CD4-positive, alpha-beta T cell (primary cell): ENCODE measurements at regions not wholly inside any gene's neighbourhood (a gene's known extent, or its start where the extent isn't known, plus 50 kb on each side); places are given as distances from the start of the nearest gene placed in this dataset.

ENCODE experiments used
- ATAC-seq: fragments of 200-7000 bp; cut with Tn5 transposase; one replicate; pipeline ENCODE4 v1.10.0; 2022; ENCODE audit warnings: mild to moderate bottlenecking; ENCODE audit not compliant: poor library complexity
- CTCF ChIA-PET: fragments of 350-600 bp; sonication (Branson Sonifier 250); formaldehyde crosslinking; loops from one replicate; lab custom pipeline; 2021; ENCODE audit warnings: antibody characterized with exemption, inconsistent platforms; lab: Charles Lee
- POLR2A ChIA-PET: fragments of 350-600 bp; sonication (Branson Sonifier 250); formaldehyde crosslinking; loops from one replicate; lab custom pipeline; 2021; ENCODE audit warnings: antibody characterized with exemption, inconsistent platforms; lab: Charles Lee
- DNase-seq, 14 experiments: peaks; one replicate each; pipeline ENCODE4 v3.0.0-alpha.2; 2013 to 2020; ENCODE audit warnings: mixed read lengths in 2 of 14
- H3K27ac ChIP-seq, 2 donors: one replicate each; pipeline versions ENCODE4 v1.5.1 to v1.7.0; 2013; ENCODE audit warnings: low read length in 2 of 2, low read depth in 1 of 2, mild to moderate bottlenecking in 1 of 2
- H3K27me3 ChIP-seq, 2 experiments: 1 replicate in 1 of 2; 2 replicates in 1 of 2; pipeline versions ENCODE4 v1.6.1 to v1.7.0; 2013; ENCODE audit warnings: low read length in 2 of 2, control low read depth in 1 of 2, mild to moderate bottlenecking in 1 of 2, moderate library complexity in 1 of 2; ENCODE audit not compliant: insufficient read depth in 2 of 2, control insufficient read depth in 1 of 2
- H3K36me3 ChIP-seq: one replicate; pipeline ENCODE4 v1.6.1; 2013; ENCODE audit warnings: low read length, control low read depth; ENCODE audit not compliant: insufficient read depth
- H3K4me1 ChIP-seq: one replicate; pipeline ENCODE4 v1.6.1; 2013; ENCODE audit warnings: low read length, control low read depth; ENCODE audit not compliant: insufficient read depth
- H3K4me3 ChIP-seq: one replicate; pipeline ENCODE4 v1.5.1; 2013; ENCODE audit warnings: mild to moderate bottlenecking, low read length, moderate library complexity
- H3K9me3 ChIP-seq, 2 experiments: 1 replicate in 1 of 2; 2 replicates in 1 of 2; pipeline versions ENCODE4 v1.6.1 to v1.7.0; 2013; ENCODE audit warnings: low read length in 2 of 2, mild to moderate bottlenecking in 2 of 2, control low read depth in 1 of 2, moderate library complexity in 1 of 2; ENCODE audit not compliant: control insufficient read depth in 1 of 2, insufficient read depth in 1 of 2
- H3K27ac Mint-ChIP-seq: one replicate; pipeline ENCODE4 v1.8.0; 2020; ENCODE audit warnings: mixed read lengths
- H3K27me3 Mint-ChIP-seq: one replicate; pipeline ENCODE4 v1.8.0; 2021; ENCODE audit warnings: mixed read lengths
- H3K36me3 Mint-ChIP-seq: one replicate; pipeline ENCODE4 v1.8.0; 2021; ENCODE audit warnings: low read depth, mixed read lengths
- H3K4me1 Mint-ChIP-seq: one replicate; pipeline ENCODE4 v1.8.0; 2021; ENCODE audit warnings: low read depth, mixed read lengths
- H3K4me3 Mint-ChIP-seq: one replicate; pipeline ENCODE4 v1.8.0; 2020; ENCODE audit warnings: mild to moderate bottlenecking, mixed read lengths
- H3K9me3 Mint-ChIP-seq: one replicate; pipeline ENCODE4 v1.8.0; 2020; ENCODE audit warnings: mixed read lengths
- intact Hi-C, 2 experiments: fragments of 100-400 bp; cut with DNase I in 1 of 2; cut with micrococcal nuclease in 1 of 2; formaldehyde crosslinking; loops; one replicate each; pipeline versions ENCODE4 v1.15.1 to v1.9.0; 2023 to 2025; cut with DNase I, micrococcal nuclease
- TF ChIP-seq, protein P1 (sequence below): fragments of 200-600 bp; IDR thresholded peaks from one replicate; pipeline ENCODE4 v1.8.0; 2022; ENCODE audit warnings: antibody characterized with exemption, mild to moderate bottlenecking

DNA sequence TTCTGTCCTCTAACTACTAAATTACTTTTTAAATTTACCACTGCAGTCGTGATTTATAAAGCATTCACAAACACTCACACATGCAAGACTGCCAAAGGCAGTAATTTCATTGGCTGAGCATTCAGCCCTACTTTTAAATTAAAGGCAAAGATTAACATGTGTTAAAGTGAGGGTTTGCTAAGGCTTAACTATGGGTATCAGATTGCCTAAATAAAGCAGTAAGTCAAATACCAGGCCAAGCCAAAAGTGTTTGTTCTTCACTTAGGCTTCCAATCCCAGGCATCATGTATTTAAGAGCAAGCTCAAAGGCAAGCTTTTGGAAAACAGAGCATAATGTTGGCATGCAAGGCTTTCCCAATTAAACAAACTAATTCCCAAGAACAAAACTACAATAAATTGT, 187.3 kb downstream of the SUCNR1 start:
- no peak overlapping the region for H3K27ac Mint-ChIP-seq
- H3K27ac ChIP-seq = no peak overlapping the region

DNA sequence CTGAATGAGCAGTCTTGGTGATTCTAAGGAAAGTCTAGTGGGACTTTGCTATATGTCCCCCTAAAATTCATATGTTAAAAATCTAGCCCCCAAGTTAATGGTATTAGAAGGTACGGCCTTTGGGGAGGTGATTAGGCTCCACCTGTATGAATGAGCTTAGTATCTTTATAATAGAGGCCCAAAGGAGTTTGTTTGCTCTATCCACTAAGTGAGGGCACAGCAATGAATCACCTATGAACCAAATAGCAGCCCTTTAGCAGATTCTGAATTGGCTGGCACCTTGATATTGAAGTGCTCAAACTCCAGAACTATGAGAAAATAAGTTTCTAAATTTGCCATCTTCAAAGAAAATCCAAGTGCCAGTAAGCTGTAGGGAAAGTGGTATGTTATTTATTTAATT, 187.9 kb downstream of the SUCNR1 start:
- ChIA-PET CTCF (no interaction called here), POLR2A (no interaction called here)
- TF ChIP-seq, protein P1, sequence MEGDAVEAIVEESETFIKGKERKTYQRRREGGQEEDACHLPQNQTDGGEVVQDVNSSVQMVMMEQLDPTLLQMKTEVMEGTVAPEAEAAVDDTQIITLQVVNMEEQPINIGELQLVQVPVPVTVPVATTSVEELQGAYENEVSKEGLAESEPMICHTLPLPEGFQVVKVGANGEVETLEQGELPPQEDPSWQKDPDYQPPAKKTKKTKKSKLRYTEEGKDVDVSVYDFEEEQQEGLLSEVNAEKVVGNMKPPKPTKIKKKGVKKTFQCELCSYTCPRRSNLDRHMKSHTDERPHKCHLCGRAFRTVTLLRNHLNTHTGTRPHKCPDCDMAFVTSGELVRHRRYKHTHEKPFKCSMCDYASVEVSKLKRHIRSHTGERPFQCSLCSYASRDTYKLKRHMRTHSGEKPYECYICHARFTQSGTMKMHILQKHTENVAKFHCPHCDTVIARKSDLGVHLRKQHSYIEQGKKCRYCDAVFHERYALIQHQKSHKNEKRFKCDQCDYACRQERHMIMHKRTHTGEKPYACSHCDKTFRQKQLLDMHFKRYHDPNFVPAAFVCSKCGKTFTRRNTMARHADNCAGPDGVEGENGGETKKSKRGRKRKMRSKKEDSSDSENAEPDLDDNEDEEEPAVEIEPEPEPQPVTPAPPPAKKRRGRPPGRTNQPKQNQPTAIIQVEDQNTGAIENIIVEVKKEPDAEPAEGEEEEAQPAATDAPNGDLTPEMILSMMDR = no peak
- H3K27ac ChIP-seq = no peak overlapping the region
- no peaks in the 10 kb centered on the region for H3K36me3 ChIP-seq
- ATAC-seq = no peak
- H3K4me1 ChIP-seq = no peaks in the 10 kb centered on the region
- no peaks in the 10 kb centered on the region for H3K9me3 ChIP-seq
- no peak overlapping the region for H3K4me3 Mint-ChIP-seq
- no peaks in the 10 kb centered on the region for H3K36me3 Mint-ChIP-seq
- DNase-seq = no peak
- intact Hi-C loops = no loop called here
- H3K27me3 Mint-ChIP-seq = no peaks in the 10 kb centered on the region
- H3K9me3 Mint-ChIP-seq = no peaks in the 10 kb centered on the region
- no peak overlapping the region for H3K27ac Mint-ChIP-seq
- no peaks in the 10 kb centered on the region for H3K27me3 ChIP-seq
- H3K4me3 ChIP-seq = no peak overlapping the region
- H3K4me1 Mint-ChIP-seq = no peaks in the 10 kb centered on the region

More for the DNA sequence above, 187.3 kb downstream of the SUCNR1 start:
- Histone ChIP-seq H3K36me3 (no peaks in the 10 kb centered on the region), H3K4me1 (no peaks in the 10 kb centered on the region), H3K4me3 (no peak overlapping the region), H3K9me3 (no peaks in the 10 kb centered on the region), H3K27me3 (no peaks in the 10 kb centered on the region)
- POLR2A ChIA-PET = no interaction called here
- H3K4me3 Mint-ChIP-seq = no peak overlapping the region
- DNase-seq = no peak
- no peaks in the 10 kb centered on the region for H3K4me1 Mint-ChIP-seq
- no peaks in the 10 kb centered on the region for H3K9me3 Mint-ChIP-seq
- no peaks in the 10 kb centered on the region for H3K36me3 Mint-ChIP-seq
- CTCF ChIA-PET = no interaction called here
- TF ChIP-seq, protein P1 = no peak
- ATAC-seq = no peak
- intact Hi-C loops = no loop called here
- no peaks in the 10 kb centered on the region for H3K27me3 Mint-ChIP-seq

DNA sequence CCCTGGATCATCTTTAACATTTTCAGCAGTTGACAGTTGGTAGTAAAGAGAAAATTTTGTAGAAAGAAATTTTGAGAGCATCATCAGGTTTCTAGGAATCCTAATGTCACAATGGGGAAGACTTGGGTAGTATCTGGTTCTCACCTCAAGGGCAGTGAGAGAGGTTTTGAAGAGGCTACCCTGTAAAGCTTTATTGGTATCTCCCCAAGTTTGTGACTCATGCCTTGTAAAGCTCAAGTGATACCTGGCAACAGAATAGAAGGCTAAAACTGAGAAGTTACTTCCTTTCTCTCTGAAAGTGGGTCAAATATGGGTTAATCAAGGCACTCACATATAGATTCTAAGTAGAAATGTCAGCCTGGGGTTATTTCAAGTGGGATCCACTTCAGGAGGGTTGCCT, 196.4 kb downstream of the SUCNR1 start:
- ATAC-seq = no peak
- intact Hi-C loops = loop anchor here in 1 of 2 experiments (5.0 to 10.0 kb wide), 2 partner anchors 235 to 452 kb away; no protein-coding TSS in a partner anchor

More for the DNA sequence above, 196.4 kb downstream of the SUCNR1 start:
- Mint-ChIP-seq H3K4me3 (no peak overlapping the region), H3K27me3 (no peaks in the 10 kb centered on the region), H3K27ac (no peak overlapping the region), H3K36me3 (no peaks in the 10 kb centered on the region), H3K9me3 (no peaks in the 10 kb centered on the region), H3K4me1 (no peaks in the 10 kb centered on the region)
- Histone ChIP-seq H3K36me3 (no peaks in the 10 kb centered on the region), H3K9me3 (peaks cover 0 to 8% of the 10 kb centered on the region in 2 experiments), H3K27ac (no peak overlapping the region), H3K4me3 (no peak overlapping the region), H3K4me1 (no peaks in the 10 kb centered on the region), H3K27me3 (no peaks in the 10 kb centered on the region)
- ChIA-PET POLR2A (interaction anchor here (0.7 kb wide), 1 partner anchor 1613 kb away, joined by 4 read pairs; no protein-coding TSS in a partner anchor), CTCF (no interaction called here)
- TF ChIP-seq, protein P1 = no peak
- no peak for DNase-seq
